NCI-H128 (cell line): ENCODE measurements at regions not wholly inside any gene's neighbourhood (a gene's known extent, or its start where the extent isn't known, plus 50 kb on each side); places are given as distances from the start of the nearest gene placed in this dataset.

Source experiments
- DNase-seq: peaks from one replicate; lab custom pipeline; 2025; ENCODE audit not compliant: unreplicated experiment; lab: John Stamatoyannopoulos, UW

DNA sequence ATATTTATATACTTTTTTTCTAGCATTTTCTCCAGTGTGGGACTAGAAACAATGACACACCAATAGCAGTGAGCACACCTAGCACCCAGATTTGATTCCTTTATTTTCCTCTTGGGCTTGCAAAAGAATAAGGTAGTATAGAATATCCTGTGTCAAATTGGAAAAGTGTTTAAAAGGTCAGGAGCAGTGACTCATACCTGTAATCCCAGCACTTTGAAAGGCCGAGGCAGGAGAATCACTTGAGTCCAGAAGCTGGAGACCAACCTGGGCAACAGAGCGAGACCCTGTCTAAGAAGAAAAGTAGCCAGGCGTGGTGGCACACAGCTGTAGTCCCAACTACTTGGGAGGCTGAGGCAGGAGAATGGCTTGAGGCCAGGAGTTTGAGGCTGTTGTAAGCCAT lies 53.8 kb upstream of the SGPP1 start:
- no peak for DNase-seq

DNA sequence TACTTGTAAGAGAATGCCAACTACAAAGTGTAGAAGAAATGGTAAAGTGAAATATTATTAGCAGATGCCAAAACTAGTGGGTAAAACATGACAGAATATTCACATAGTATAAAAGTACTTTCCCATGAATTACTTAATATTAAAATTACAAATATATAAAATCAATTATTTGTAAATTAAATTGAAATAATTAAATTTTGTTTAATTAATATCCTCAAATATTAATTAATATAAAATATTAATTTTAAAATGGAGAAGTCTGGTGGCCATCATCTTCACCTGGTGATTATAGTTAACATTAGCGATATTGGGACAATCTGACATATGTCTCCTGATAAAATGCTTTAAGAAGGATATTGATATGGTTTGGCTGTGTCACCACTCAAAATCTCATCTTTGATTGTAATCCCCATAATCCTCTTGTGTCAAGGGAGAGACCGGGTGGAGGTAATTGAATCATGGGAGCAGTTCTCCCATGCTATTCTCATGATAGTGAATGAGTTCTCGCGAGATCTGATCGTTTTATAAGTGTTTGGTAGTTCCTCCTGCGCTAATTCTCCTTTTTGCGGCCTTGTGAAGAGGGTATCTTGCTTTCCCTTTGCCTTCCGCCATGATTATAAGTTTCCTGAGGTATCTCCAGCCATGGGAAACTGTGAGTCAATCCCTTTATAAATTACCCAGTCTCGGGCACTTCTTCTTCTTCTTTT lies 55.0 kb upstream of the SGPP1 start:
- DNase-seq = no peak

DNA sequence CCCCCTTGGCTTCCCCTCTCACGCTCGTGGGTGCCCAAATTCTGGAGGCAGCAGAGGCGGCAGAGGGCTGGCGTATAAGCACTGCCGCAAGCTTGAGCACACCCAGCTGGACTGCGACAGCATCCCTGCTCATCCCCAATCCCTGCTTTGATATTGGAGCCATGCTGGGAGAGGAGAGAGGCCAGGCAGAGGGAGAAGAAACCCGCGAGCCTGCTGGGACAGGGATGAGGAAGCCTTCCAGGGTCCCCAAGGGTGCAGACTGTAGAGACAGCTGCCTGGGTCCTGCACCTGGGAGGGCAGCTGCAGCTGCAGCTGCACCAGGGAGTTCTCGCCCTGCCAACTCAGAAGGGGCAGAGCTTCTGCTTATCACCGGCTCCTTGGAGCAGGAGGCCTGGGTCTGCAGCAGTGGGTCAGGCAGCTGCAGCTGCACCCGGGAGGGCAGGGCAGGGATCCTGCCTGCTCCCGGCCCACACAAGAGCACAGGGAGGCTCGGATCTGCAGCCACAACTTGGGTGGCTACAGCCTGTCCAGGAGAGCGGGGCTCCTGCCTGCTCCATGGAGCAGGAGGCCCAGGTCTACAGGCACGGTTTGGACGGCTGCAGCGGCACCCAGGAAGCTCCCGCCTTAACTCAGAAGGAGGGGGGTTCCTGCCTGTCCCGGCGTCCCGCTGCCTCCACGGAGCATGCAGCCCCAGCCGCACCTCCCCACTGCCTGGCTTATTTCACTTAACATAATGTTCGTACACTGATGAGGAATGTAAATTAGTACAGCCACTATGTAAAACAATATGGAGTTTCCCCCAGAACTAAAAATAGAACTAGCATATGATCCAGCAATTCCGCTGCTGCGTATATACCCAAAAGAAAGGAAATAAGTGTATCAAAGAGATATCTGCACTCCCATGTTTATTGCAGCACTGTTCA lies 60.4 kb upstream of the SGPP1 start:
- DNase-seq = no peak

DNA sequence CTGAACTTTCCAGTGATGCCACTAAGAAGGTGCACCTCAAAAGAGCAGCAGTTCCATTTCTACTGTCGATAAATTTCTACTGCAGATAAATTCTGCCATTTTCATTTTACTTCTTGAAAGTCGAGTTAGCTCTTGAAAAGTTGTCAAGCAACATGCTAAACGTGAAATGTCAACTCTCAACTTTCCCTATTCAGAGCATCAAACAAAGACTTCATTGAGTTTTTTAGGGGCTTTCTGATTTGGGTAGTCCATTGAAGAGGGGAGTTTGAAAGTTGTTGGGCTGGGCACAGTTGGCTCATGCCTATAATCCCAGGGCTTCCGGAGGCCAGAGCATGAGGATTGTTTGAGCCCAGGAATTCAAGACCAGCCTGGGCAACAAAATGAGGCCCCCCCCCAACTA lies 59.4 kb upstream of the SYNE2 start:
- no peak for DNase-seq

DNA sequence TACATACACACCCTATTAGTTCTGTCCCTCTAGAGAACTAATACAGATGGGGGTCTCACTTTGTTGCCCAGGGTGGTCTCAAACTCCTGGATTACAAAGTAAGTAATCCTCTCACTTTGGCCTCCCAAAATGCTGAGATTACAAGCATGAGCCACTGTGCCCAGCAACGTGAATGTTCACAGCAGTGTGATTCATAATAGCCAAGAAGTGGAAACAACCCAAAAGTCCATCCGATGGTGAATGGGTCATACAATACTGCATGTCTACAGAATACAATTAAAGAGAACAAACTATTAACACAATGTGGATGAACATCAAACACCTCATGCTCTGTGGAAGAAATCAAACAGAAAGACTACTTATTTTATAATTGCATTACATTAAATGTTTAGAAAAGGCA lies 57.3 kb upstream of the SYNE2 start:
- DNase-seq = peak; percentile 38

DNA sequence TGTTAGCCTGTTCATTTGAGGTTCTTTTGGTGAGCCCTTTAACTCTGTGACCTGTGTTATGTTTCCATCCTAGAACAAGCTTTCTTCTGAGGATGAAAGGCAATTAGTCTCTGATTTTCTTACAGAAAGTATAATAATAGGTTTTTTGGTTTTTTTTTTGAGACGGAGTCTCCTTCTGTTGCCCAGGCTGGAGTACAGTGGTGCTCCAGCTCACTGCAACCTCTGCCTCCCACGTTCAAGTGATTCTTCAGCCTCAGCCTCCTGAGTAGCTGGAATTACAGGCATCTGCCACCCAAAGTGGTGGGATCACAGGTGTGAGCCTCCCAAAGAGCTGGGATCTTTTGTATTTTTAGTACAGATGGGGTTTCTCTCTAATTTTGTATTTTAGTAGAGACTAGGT lies 52.7 kb upstream of the SYNE2 start:
- DNase-seq = no peak

DNA sequence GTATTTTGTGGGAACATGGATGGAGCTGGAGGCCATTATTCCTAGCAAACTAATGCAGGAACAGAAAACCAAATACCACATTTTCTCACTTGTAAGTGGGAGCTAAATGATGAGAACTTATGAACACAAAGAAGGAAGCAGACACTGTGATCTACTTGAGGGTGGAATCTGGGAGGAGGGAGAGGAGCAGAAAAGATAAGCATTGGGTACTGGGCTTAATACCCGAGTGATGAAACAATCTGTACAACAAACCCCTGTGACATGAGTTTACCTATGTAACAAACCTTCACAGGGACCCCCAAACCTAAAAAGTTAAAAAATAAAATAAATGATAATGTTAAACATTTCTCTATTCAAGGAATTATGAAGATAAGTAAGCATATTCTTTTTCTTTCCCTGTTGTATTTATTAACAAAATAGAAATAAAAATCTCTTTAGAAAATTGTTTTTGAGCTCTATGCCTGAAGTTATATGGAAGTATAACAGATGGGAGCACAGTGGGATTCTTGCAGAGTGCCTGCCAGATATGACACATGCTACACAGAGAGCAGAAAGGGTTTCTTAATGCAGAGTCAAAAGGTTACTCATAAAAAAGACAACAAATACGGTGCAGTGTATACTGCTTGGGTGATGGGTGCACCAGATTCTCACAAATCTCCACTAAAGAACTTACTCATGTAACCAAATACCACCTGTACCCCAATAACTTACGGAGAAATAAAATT lies 52.0 kb upstream of the SYNE2 start:
- DNase-seq = no peak
